ENCODE measurements at regions not wholly inside any gene's neighbourhood (a gene's known extent, or its start where the extent isn't known, plus 50 kb on each side); places are given as distances from the start of the nearest gene placed in this dataset.

GRCh38 chr10:3272300-3272699 is 99.7 kb upstream of the PITRM1 start:
- Histone ChIP-seq H3K9me3 (ENCODE audit: low read depth, low read length, poor library complexity, severe bottlenecking) (no peaks in the 10 kb centered on the region), H3K4me1 (ENCODE audit: insufficient read depth, low read length, poor library complexity, severe bottlenecking) (no peaks in the 10 kb centered on the region), H3K27me3 (replicated peaks; ENCODE audit: insufficient read depth, low read depth, low read length, poor library complexity) (no peaks in the 10 kb centered on the region), H3K4me3 (ENCODE audit: low read depth, low read length, poor library complexity, severe bottlenecking) (no peak overlapping the region), H3K27ac (ENCODE audit: low read depth, low read length, poor library complexity, severe bottlenecking) (no peak overlapping the region), H3K36me3 (ENCODE audit: insufficient read depth, low read length, poor library complexity, severe bottlenecking) (no peaks in the 10 kb centered on the region)
- no TSS peak for BruUV-seq (replicated peaks)
- CTCF ChIA-PET: no interaction called here
- POLR2A ChIA-PET (ENCODE audit: low non-redundant PET): no interaction called here
- intact Hi-C loops (cut with micrococcal nuclease; ENCODE audit: unreplicated experiment): no loop called here
- no peak for DNase-seq (ENCODE audit: low spot score)
- TF ChIP-seq, protein P1, sequence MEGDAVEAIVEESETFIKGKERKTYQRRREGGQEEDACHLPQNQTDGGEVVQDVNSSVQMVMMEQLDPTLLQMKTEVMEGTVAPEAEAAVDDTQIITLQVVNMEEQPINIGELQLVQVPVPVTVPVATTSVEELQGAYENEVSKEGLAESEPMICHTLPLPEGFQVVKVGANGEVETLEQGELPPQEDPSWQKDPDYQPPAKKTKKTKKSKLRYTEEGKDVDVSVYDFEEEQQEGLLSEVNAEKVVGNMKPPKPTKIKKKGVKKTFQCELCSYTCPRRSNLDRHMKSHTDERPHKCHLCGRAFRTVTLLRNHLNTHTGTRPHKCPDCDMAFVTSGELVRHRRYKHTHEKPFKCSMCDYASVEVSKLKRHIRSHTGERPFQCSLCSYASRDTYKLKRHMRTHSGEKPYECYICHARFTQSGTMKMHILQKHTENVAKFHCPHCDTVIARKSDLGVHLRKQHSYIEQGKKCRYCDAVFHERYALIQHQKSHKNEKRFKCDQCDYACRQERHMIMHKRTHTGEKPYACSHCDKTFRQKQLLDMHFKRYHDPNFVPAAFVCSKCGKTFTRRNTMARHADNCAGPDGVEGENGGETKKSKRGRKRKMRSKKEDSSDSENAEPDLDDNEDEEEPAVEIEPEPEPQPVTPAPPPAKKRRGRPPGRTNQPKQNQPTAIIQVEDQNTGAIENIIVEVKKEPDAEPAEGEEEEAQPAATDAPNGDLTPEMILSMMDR (conservative IDR thresholded peaks at IDR 0.05; ENCODE audit: low read depth, low read length): no peak
- TF ChIP-seq EZH2 (IDR thresholded peaks at IDR 0.05; ENCODE audit: borderline replicate concordance, low read depth, low read length, poor library complexity, severe bottlenecking): no peak

GRCh38 chr10:3271354-3272115 is 99.0 kb upstream of the PITRM1 start:
- H3K4me1 ChIP-seq (ENCODE audit: insufficient read depth, low read length, poor library complexity, severe bottlenecking): no peaks in the 10 kb centered on the region
- no peak overlapping the region for H3K4me3 ChIP-seq (ENCODE audit: low read depth, low read length, poor library complexity, severe bottlenecking)
- ChIA-PET POLR2A (ENCODE audit: low non-redundant PET) (no interaction called here), CTCF (no interaction called here)
- H3K9me3 ChIP-seq (ENCODE audit: low read depth, low read length, poor library complexity, severe bottlenecking): no peaks in the 10 kb centered on the region
- no peak overlapping the region for H3K27ac ChIP-seq (ENCODE audit: low read depth, low read length, poor library complexity, severe bottlenecking)
- H3K36me3 ChIP-seq (ENCODE audit: insufficient read depth, low read length, poor library complexity, severe bottlenecking): no peaks in the 10 kb centered on the region
- H3K27me3 ChIP-seq (replicated peaks; ENCODE audit: insufficient read depth, low read depth, low read length, poor library complexity): no peaks in the 10 kb centered on the region
- no TSS peak for BruUV-seq (replicated peaks)
- DNase-seq (ENCODE audit: low spot score): no peak
- intact Hi-C loops (cut with micrococcal nuclease; ENCODE audit: unreplicated experiment): no loop called here
- no peak for TF ChIP-seq EZH2 (IDR thresholded peaks at IDR 0.05; ENCODE audit: borderline replicate concordance, low read depth, low read length, poor library complexity, severe bottlenecking)
- TF ChIP-seq, protein P1 (conservative IDR thresholded peaks at IDR 0.05; ENCODE audit: low read depth, low read length): no peak

DNA sequence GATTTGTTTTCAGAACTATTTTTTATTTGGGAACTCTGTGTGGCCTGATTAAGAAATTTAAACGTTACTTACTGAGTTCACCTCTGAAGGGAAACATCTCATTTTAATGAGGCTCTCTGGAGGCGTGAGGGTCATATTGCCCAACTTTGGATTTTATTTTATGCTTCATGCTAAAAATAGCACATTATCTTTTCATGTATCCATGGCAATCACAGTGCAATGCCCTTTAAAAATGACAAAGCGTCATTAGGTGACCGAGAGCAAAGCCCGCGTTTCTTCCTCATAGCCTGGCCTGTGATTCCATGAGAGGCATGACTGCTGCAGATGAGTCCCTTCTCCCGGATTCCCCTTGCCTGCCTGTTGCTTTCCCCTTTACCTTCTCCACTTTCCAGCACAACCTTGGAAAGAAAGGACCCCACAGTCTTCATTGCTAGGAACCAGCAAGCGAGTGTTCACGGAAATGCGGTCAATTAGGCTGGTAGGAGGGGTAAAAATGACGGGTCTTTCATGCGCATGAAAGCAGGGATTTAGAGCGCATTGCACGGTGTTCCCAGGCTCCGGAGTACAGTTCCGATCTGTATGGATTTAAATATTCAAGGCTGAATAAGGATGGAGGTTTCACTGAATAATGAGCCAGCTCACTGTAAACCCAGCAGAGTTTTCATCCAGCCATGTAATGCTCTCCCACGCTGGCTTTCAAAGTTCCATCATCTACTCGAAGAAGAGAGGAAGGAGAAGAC is 98.2 kb upstream of the PITRM1 start:
- no peak overlapping the region for H3K27ac ChIP-seq (ENCODE audit: low read depth, low read length, poor library complexity, severe bottlenecking)
- no peak overlapping the region for H3K4me3 ChIP-seq (ENCODE audit: low read depth, low read length, poor library complexity, severe bottlenecking)
- no peaks in the 10 kb centered on the region for H3K36me3 ChIP-seq (ENCODE audit: insufficient read depth, low read length, poor library complexity, severe bottlenecking)

More for the DNA sequence above, 98.2 kb upstream of the PITRM1 start:
- Histone ChIP-seq H3K9me3 (ENCODE audit: low read depth, low read length, poor library complexity, severe bottlenecking) (no peaks in the 10 kb centered on the region), H3K4me1 (ENCODE audit: insufficient read depth, low read length, poor library complexity, severe bottlenecking) (no peaks in the 10 kb centered on the region), H3K27me3 (replicated peaks; ENCODE audit: insufficient read depth, low read depth, low read length, poor library complexity) (no peaks in the 10 kb centered on the region)
- TF ChIP-seq, protein P1 (conservative IDR thresholded peaks at IDR 0.05; ENCODE audit: low read depth, low read length): no peak
- TF ChIP-seq EZH2 (IDR thresholded peaks at IDR 0.05; ENCODE audit: borderline replicate concordance, low read depth, low read length, poor library complexity, severe bottlenecking): no peak
- ChIA-PET CTCF (interaction anchor here (1.2 kb wide), 1 partner anchor 77 kb away, joined by 4 read pairs; no protein-coding TSS in a partner anchor), POLR2A (ENCODE audit: low non-redundant PET) (no interaction called here)
- BruUV-seq (replicated peaks): no TSS peak
- intact Hi-C loops (cut with micrococcal nuclease; ENCODE audit: unreplicated experiment): no loop called here
- DNase-seq (ENCODE audit: low spot score): no peak

Data from A673 (cell line).